ENCODE measurements at regions not wholly inside any gene's neighbourhood (a gene's known extent, or its start where the extent isn't known, plus 50 kb on each side); places are given as distances from the start of the nearest gene placed in this dataset.

DNA sequence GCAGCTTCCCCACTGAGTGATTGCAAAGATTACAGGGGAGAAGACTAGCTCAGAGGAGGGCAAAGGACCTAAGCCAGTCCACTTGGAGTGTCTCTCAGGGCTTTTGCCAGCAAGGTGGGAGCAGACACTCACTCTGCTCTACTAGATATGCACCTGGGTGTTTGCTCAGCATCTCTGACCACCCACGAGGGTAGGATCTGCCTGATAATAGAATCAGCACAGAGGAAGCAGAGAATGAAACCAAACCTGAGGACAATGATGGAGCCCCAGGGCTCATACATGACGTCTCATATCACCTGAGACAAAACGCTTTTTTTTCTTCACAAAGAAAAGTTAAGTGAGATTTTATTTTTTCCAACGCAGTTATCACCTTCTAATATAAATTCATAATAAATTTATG lies 79.4 kb downstream of the RRAGC start:
- TF ChIP-seq ZNF274 (IDR thresholded peaks at IDR 0.05; ENCODE audit: low read depth, low read length) (no peak), YY1 (IDR thresholded peaks at IDR 0.05; ENCODE audit: insufficient read depth, insufficient read length) (no peak), SUZ12 (IDR thresholded peaks at IDR 0.05; ENCODE audit: extremely low read depth, insufficient read depth, insufficient read length) (no peak)

DNA sequence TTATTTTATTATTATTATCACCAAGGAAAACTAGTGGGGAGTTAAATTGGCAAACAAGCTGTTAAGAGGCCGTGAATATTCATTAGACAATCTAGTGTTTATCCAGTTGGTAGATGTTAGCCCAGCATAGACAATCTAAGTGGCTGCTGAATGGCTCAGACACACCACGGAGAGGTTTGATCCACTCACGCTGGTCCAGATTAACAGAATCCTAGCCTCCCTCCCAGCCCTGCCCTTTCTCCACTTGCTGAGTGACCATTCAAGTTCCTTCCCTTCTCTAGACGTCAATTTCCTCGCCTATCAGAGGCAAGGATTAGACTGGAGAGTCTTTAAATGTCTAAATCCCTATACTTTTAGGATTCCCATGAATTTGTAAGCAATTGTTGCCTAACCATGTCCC lies 80.1 kb downstream of the RRAGC start:
- H3K9ac ChIP-seq (ENCODE audit: insufficient read length, low read depth) = no peak overlapping the region
- H3K4me1 ChIP-seq (ENCODE audit: insufficient read depth, insufficient read length) = peaks cover 13% of the 10 kb centered on the region
- no peak for DNase-seq (ENCODE audit: low read depth, low spot score)
- no peak for TF ChIP-seq YY1 (IDR thresholded peaks at IDR 0.05; ENCODE audit: insufficient read depth, insufficient read length)
- TF ChIP-seq ZNF274 (IDR thresholded peaks at IDR 0.05; ENCODE audit: low read depth, low read length) = no peak
- no peak for TF ChIP-seq SUZ12 (IDR thresholded peaks at IDR 0.05; ENCODE audit: extremely low read depth, insufficient read depth, insufficient read length)
- H3K9me3 ChIP-seq (ENCODE audit: insufficient read depth, low read length) = no peaks in the 10 kb centered on the region
- peaks cover 12% of the 10 kb centered on the region for H3K27me3 ChIP-seq (ENCODE audit: insufficient read depth, insufficient read length)
- no peak overlapping the region for H3K4me3 ChIP-seq (ENCODE audit: insufficient read length, low read depth)
- H3K36me3 ChIP-seq (ENCODE audit: insufficient read depth, insufficient read length, low read length) = no peaks in the 10 kb centered on the region

More for the DNA sequence above, 79.4 kb downstream of the RRAGC start:
- H3K27me3 ChIP-seq (ENCODE audit: insufficient read depth, insufficient read length) = peaks cover 12% of the 10 kb centered on the region
- DNase-seq (ENCODE audit: low read depth, low spot score) = no peak
- no peak overlapping the region for H3K9ac ChIP-seq (ENCODE audit: insufficient read length, low read depth)
- H3K36me3 ChIP-seq (ENCODE audit: insufficient read depth, insufficient read length, low read length) = no peaks in the 10 kb centered on the region
- H3K4me3 ChIP-seq (ENCODE audit: insufficient read length, low read depth) = no peak overlapping the region
- H3K9me3 ChIP-seq (ENCODE audit: insufficient read depth, low read length) = no peaks in the 10 kb centered on the region
- peaks cover 13% of the 10 kb centered on the region for H3K4me1 ChIP-seq (ENCODE audit: insufficient read depth, insufficient read length)

DNA sequence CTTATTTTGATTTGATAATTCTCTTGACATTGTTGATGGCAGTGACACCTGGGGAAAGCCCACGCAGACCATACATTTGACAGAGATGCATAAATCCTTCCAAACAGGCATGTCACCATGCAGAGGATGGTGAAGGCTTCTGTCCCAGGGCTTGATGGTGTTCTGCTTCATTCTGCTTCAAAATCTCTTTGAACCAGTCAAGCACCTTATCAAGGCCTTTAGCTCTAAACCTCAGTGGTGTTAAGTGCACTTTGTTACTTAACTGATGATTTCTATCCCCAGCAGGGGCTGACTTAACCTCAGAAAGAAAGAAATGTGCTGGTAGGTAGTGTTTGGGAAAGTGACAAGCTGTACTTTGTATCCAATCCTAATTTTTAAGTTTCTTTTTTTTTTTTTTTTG lies 81.1 kb downstream of the RRAGC start:
- Histone ChIP-seq H3K27me3 (ENCODE audit: insufficient read depth, insufficient read length) (peaks cover 4% of the 10 kb centered on the region), H3K9me3 (ENCODE audit: insufficient read depth, low read length) (no peaks in the 10 kb centered on the region), H3K36me3 (ENCODE audit: insufficient read depth, insufficient read length, low read length) (no peaks in the 10 kb centered on the region), H3K4me1 (ENCODE audit: insufficient read depth, insufficient read length) (peaks cover 9% of the 10 kb centered on the region), H3K9ac (ENCODE audit: insufficient read length, low read depth) (no peak overlapping the region), H3K4me3 (ENCODE audit: insufficient read length, low read depth) (no peak overlapping the region)
- TF ChIP-seq ZNF274 (IDR thresholded peaks at IDR 0.05; ENCODE audit: low read depth, low read length) (no peak), SUZ12 (IDR thresholded peaks at IDR 0.05; ENCODE audit: extremely low read depth, insufficient read depth, insufficient read length) (no peak), YY1 (IDR thresholded peaks at IDR 0.05; ENCODE audit: insufficient read depth, insufficient read length) (no peak)
- DNase-seq (ENCODE audit: low read depth, low spot score) = no peak

DNA sequence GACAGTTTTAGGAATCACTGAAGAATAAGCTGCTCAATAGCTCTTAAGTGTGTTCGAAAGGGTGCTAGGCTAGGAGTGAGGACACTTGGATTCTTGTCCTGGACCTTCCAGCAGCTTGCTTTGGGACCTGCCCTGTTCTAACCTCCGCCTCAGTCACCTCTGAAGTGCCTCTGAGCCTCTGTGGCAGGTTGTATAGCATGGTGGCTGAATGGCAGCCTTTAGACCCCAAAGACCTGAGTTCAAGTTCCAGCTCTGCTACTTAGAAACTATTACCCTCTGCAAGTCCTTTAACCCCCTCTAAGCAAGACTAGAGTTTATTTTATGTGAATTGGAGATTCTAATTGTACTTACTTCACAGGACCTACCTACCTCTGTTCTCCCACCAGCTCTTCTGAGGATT lies 81.5 kb downstream of the RRAGC start:
- Histone ChIP-seq H3K27me3 (ENCODE audit: insufficient read depth, insufficient read length) (peaks cover 2% of the 10 kb centered on the region), H3K4me1 (ENCODE audit: insufficient read depth, insufficient read length) (peaks cover 7% of the 10 kb centered on the region), H3K9ac (ENCODE audit: insufficient read length, low read depth) (no peak overlapping the region), H3K4me3 (ENCODE audit: insufficient read length, low read depth) (no peak overlapping the region), H3K9me3 (ENCODE audit: insufficient read depth, low read length) (no peaks in the 10 kb centered on the region), H3K36me3 (ENCODE audit: insufficient read depth, insufficient read length, low read length) (no peaks in the 10 kb centered on the region)
- DNase-seq (ENCODE audit: low read depth, low spot score) = no peak
- TF ChIP-seq ZNF274 (IDR thresholded peaks at IDR 0.05; ENCODE audit: low read depth, low read length) (no peak), SUZ12 (IDR thresholded peaks at IDR 0.05; ENCODE audit: extremely low read depth, insufficient read depth, insufficient read length) (no peak), YY1 (IDR thresholded peaks at IDR 0.05; ENCODE audit: insufficient read depth, insufficient read length) (no peak)

DNA sequence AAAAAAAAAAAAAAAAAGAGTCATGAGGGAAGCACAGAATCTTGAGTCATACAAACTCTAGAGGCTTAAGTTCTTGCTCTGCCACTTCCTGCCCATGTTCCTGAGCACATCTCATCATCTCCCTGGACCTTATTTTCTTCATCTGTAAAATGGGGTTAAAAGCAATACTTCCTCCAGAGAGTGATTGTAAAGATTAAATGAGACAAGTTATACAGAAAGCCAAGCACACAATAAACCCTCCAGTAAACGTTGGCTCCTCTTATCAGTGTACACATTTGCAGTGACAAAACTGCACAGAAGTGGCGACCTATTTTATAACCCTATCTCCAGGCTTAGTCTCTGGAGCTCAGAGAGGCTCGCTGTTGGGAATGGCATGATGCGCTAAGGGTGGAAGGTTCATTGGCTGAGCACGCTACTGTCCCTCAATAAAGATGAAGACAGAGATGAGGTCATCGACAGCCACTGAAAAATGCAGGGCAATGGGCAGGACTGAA lies 82.1 kb downstream of the RRAGC start:
- Histone ChIP-seq H3K9me3 (ENCODE audit: insufficient read depth, low read length) (no peaks in the 10 kb centered on the region), H3K9ac (ENCODE audit: insufficient read length, low read depth) (no peak overlapping the region), H3K36me3 (ENCODE audit: insufficient read depth, insufficient read length, low read length) (no peaks in the 10 kb centered on the region), H3K4me3 (ENCODE audit: insufficient read length, low read depth) (no peak overlapping the region), H3K27me3 (ENCODE audit: insufficient read depth, insufficient read length) (no peaks in the 10 kb centered on the region), H3K4me1 (ENCODE audit: insufficient read depth, insufficient read length) (peaks cover 7% of the 10 kb centered on the region)
- no peak for DNase-seq (ENCODE audit: low read depth, low spot score)
- TF ChIP-seq SUZ12 (IDR thresholded peaks at IDR 0.05; ENCODE audit: extremely low read depth, insufficient read depth, insufficient read length) (no peak), YY1 (IDR thresholded peaks at IDR 0.05; ENCODE audit: insufficient read depth, insufficient read length) (no peak)

DNA sequence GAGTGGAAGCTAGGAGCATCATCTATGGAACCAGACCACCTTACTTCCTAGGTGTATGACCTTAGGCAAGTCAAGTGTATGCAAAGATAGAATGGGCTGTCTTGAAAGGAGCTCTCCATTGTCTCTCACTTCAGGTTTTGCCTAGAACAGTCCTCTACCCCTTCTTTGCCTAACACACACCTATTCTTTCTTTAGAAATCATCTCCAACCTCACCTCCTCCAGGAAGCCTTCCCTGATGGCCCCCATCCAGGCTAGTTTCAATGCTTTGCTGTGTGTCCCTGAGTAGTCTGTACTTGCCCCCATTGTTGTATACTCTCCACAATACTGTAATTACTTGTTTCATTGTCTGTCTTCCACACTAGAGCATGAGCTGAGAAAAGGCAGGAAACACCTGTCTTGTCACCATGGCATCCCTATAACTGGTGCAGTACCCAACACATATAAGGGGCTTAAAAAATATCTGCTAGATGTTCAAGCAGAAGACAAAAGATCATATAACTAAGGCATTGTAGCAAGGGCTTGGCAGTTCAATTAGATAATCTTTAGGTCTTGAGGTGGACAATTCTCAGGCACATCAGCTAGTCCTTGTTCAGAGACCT lies 83.0 kb downstream of the RRAGC start:
- Histone ChIP-seq H3K4me1 (ENCODE audit: insufficient read depth, insufficient read length) (peaks cover 8% of the 10 kb centered on the region), H3K27me3 (ENCODE audit: insufficient read depth, insufficient read length) (no peaks in the 10 kb centered on the region), H3K4me3 (ENCODE audit: insufficient read length, low read depth) (no peak overlapping the region), H3K9ac (ENCODE audit: insufficient read length, low read depth) (no peak overlapping the region), H3K9me3 (ENCODE audit: insufficient read depth, low read length) (no peaks in the 10 kb centered on the region), H3K36me3 (ENCODE audit: insufficient read depth, insufficient read length, low read length) (no peaks in the 10 kb centered on the region)
- TF ChIP-seq SUZ12 (IDR thresholded peaks at IDR 0.05; ENCODE audit: extremely low read depth, insufficient read depth, insufficient read length) = no peak
- no peak for TF ChIP-seq YY1 (IDR thresholded peaks at IDR 0.05; ENCODE audit: insufficient read depth, insufficient read length)
- no peak for TF ChIP-seq ZNF274 (IDR thresholded peaks at IDR 0.05; ENCODE audit: low read depth, low read length)
- DNase-seq (ENCODE audit: low read depth, low spot score) = no peak

DNA sequence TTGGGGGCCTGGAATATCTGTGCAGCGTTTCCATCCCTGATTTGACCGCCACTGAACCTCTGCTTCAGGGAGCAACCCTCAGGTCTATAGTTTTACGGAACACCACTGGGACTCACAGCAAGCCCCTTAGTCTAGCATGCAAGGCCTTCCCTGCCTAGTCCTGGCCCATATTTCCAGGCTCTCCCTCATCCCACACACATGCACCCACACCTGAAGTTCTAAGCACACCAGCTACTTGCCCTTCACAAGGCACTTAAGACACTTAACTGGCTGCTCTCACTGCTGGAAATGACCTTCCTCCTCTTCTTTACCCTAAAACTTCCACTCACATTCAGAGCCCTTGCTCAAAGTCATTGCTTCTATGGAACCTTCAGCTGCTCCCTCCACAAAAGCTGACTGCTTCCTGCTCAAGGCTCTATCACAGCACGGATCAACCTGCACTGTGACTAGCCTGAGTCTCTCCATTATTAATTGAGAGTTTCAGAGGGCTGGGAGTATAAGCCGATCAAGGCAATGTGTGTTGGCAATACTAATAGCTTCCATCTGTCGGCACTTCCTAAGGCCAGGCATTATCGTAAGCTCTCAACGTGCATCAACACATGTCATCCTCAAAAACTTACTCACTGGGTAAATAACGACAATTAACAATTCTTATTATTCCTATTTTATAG lies 84.3 kb downstream of the RRAGC start:
- H3K9ac ChIP-seq (ENCODE audit: insufficient read length, low read depth) = no peak overlapping the region
- no peak for DNase-seq (ENCODE audit: low read depth, low spot score)
- peaks cover 8% of the 10 kb centered on the region for H3K4me1 ChIP-seq (ENCODE audit: insufficient read depth, insufficient read length)
- H3K4me3 ChIP-seq (ENCODE audit: insufficient read length, low read depth) = no peak overlapping the region
- H3K9me3 ChIP-seq (ENCODE audit: insufficient read depth, low read length) = no peaks in the 10 kb centered on the region
- TF ChIP-seq ZNF274 (IDR thresholded peaks at IDR 0.05; ENCODE audit: low read depth, low read length) (no peak), YY1 (IDR thresholded peaks at IDR 0.05; ENCODE audit: insufficient read depth, insufficient read length) (no peak), SUZ12 (IDR thresholded peaks at IDR 0.05; ENCODE audit: extremely low read depth, insufficient read depth, insufficient read length) (no peak)
- H3K27me3 ChIP-seq (ENCODE audit: insufficient read depth, insufficient read length) = no peaks in the 10 kb centered on the region
- H3K36me3 ChIP-seq (ENCODE audit: insufficient read depth, insufficient read length, low read length) = no peaks in the 10 kb centered on the region
